DND-41 (cell line): ENCODE measurements at regions not wholly inside any gene's neighbourhood (a gene's known extent, or its start where the extent isn't known, plus 50 kb on each side); places are given as distances from the start of the nearest gene placed in this dataset.

ENCODE experiments used
- CTCF ChIP-seq: IDR thresholded peaks from 2 replicates; pipeline ENCODE4 v1.5.1; 2012; ENCODE audit warnings: borderline replicate concordance, low read length, moderate library complexity, mild to moderate bottlenecking; ENCODE audit not compliant: poor library complexity, severe bottlenecking; ENCODE audit errors: extremely low read depth
- EZH2 ChIP-seq: IDR thresholded peaks from 3 replicates; pipeline ENCODE4 v1.6.1; 2012; ENCODE audit warnings: borderline replicate concordance, low read depth, mild to moderate bottlenecking, moderate library complexity, low read length, inconsistent platforms; ENCODE audit not compliant: severe bottlenecking

- no peak for TF ChIP-seq CTCF
- no peak for TF ChIP-seq EZH2
These were observed 657.5 kb downstream of the PTPRU start for GRCh38 chr1:29893806-29894205.
